ENCODE measurements at regions not wholly inside any gene's neighbourhood (a gene's known extent, or its start where the extent isn't known, plus 50 kb on each side); places are given as distances from the start of the nearest gene placed in this dataset.

- H2AFZ ChIP-seq (ENCODE audit: low read depth, low read length): no peak overlapping the region
- no peaks in the 10 kb centered on the region for H3K36me3 ChIP-seq (ENCODE audit: insufficient read depth, low read length)
- H3K4me1 ChIP-seq (ENCODE audit: insufficient read depth, low read length): peaks cover 5% of the 10 kb centered on the region
- no peaks in the 10 kb centered on the region for H3K27me3 ChIP-seq (ENCODE audit: insufficient read depth, low read length)
- no peak overlapping the region for H3K4me3 ChIP-seq (ENCODE audit: low read length)
- no peaks in the 10 kb centered on the region for H3K9me3 ChIP-seq (ENCODE audit: low read length)
These were observed 247.7 kb downstream of the AHR start for GRCh38 chr7:17546189-17546588.

GRCh38 chr7:17546592-17546991 is 248.1 kb downstream of the AHR start:
- H3K4me3 ChIP-seq (ENCODE audit: low read length): no peak overlapping the region
- H3K4me1 ChIP-seq (ENCODE audit: insufficient read depth, low read length): peaks cover 5% of the 10 kb centered on the region
- H3K27me3 ChIP-seq (ENCODE audit: insufficient read depth, low read length): no peaks in the 10 kb centered on the region
- no peaks in the 10 kb centered on the region for H3K9me3 ChIP-seq (ENCODE audit: low read length)
- no peak overlapping the region for H2AFZ ChIP-seq (ENCODE audit: low read depth, low read length)
- no peaks in the 10 kb centered on the region for H3K36me3 ChIP-seq (ENCODE audit: insufficient read depth, low read length)

GRCh38 chr7:17548014-17548653 is 249.7 kb downstream of the AHR start:
- no peaks in the 10 kb centered on the region for H3K27me3 ChIP-seq (ENCODE audit: insufficient read depth, low read length)
- peaks cover 5% of the 10 kb centered on the region for H3K4me1 ChIP-seq (ENCODE audit: insufficient read depth, low read length)
- no peak overlapping the region for H2AFZ ChIP-seq (ENCODE audit: low read depth, low read length)
- no peaks in the 10 kb centered on the region for H3K36me3 ChIP-seq (ENCODE audit: insufficient read depth, low read length)
- H3K9me3 ChIP-seq (ENCODE audit: low read length): no peaks in the 10 kb centered on the region
- H3K4me3 ChIP-seq (ENCODE audit: low read length): no peak overlapping the region

- Histone ChIP-seq H3K9me3 (ENCODE audit: low read length) (no peaks in the 10 kb centered on the region), H3K4me1 (ENCODE audit: insufficient read depth, low read length) (peaks cover 5% of the 10 kb centered on the region), H3K27me3 (ENCODE audit: insufficient read depth, low read length) (no peaks in the 10 kb centered on the region), H3K4me3 (ENCODE audit: low read length) (no peak overlapping the region), H2AFZ (ENCODE audit: low read depth, low read length) (no peak overlapping the region), H3K36me3 (ENCODE audit: insufficient read depth, low read length) (no peaks in the 10 kb centered on the region)
These were observed 251.0 kb downstream of the AHR start for GRCh38 chr7:17549406-17549805.

GRCh38 chr7:17552373-17552772 is 253.9 kb downstream of the AHR start:
- Histone ChIP-seq H3K4me1 (ENCODE audit: insufficient read depth, low read length) (no peaks in the 10 kb centered on the region), H3K9me3 (ENCODE audit: low read length) (no peaks in the 10 kb centered on the region), H3K27me3 (ENCODE audit: insufficient read depth, low read length) (no peaks in the 10 kb centered on the region), H2AFZ (ENCODE audit: low read depth, low read length) (no peak overlapping the region), H3K36me3 (ENCODE audit: insufficient read depth, low read length) (no peaks in the 10 kb centered on the region), H3K4me3 (ENCODE audit: low read length) (no peak overlapping the region)

GRCh38 chr7:17552952-17553351 is 254.5 kb downstream of the AHR start:
- no peaks in the 10 kb centered on the region for H3K4me1 ChIP-seq (ENCODE audit: insufficient read depth, low read length)
- no peak overlapping the region for H2AFZ ChIP-seq (ENCODE audit: low read depth, low read length)
- no peaks in the 10 kb centered on the region for H3K27me3 ChIP-seq (ENCODE audit: insufficient read depth, low read length)
- no peaks in the 10 kb centered on the region for H3K9me3 ChIP-seq (ENCODE audit: low read length)
- H3K36me3 ChIP-seq (ENCODE audit: insufficient read depth, low read length): no peaks in the 10 kb centered on the region
- no peak overlapping the region for H3K4me3 ChIP-seq (ENCODE audit: low read length)

GRCh38 chr7:17554341-17555015 is 256.0 kb downstream of the AHR start:
- Histone ChIP-seq H3K4me3 (ENCODE audit: low read length) (no peak overlapping the region), H3K4me1 (ENCODE audit: insufficient read depth, low read length) (no peaks in the 10 kb centered on the region), H3K9me3 (ENCODE audit: low read length) (no peaks in the 10 kb centered on the region), H3K36me3 (ENCODE audit: insufficient read depth, low read length) (no peaks in the 10 kb centered on the region), H3K27me3 (ENCODE audit: insufficient read depth, low read length) (no peaks in the 10 kb centered on the region), H2AFZ (ENCODE audit: low read depth, low read length) (no peak overlapping the region)

- Histone ChIP-seq H3K27me3 (ENCODE audit: insufficient read depth, low read length) (no peaks in the 10 kb centered on the region), H3K4me3 (ENCODE audit: low read length) (no peak overlapping the region), H3K36me3 (ENCODE audit: insufficient read depth, low read length) (no peaks in the 10 kb centered on the region), H2AFZ (ENCODE audit: low read depth, low read length) (no peak overlapping the region), H3K4me1 (ENCODE audit: insufficient read depth, low read length) (no peaks in the 10 kb centered on the region), H3K9me3 (ENCODE audit: low read length) (no peaks in the 10 kb centered on the region)
These were observed 257.9 kb downstream of the AHR start for GRCh38 chr7:17556247-17556956.

GRCh38 chr7:17557251-17557671 is 258.8 kb downstream of the AHR start:
- no peak overlapping the region for H2AFZ ChIP-seq (ENCODE audit: low read depth, low read length)
- H3K9me3 ChIP-seq (ENCODE audit: low read length): no peaks in the 10 kb centered on the region
- H3K4me1 ChIP-seq (ENCODE audit: insufficient read depth, low read length): no peaks in the 10 kb centered on the region
- no peak overlapping the region for H3K4me3 ChIP-seq (ENCODE audit: low read length)
- no peaks in the 10 kb centered on the region for H3K27me3 ChIP-seq (ENCODE audit: insufficient read depth, low read length)
- no peaks in the 10 kb centered on the region for H3K36me3 ChIP-seq (ENCODE audit: insufficient read depth, low read length)

- no peaks in the 10 kb centered on the region for H3K27me3 ChIP-seq (ENCODE audit: insufficient read depth, low read length)
- H3K4me3 ChIP-seq (ENCODE audit: low read length): no peak overlapping the region
- H3K9me3 ChIP-seq (ENCODE audit: low read length): no peaks in the 10 kb centered on the region
- H2AFZ ChIP-seq (ENCODE audit: low read depth, low read length): no peak overlapping the region
- H3K4me1 ChIP-seq (ENCODE audit: insufficient read depth, low read length): no peaks in the 10 kb centered on the region
- no peaks in the 10 kb centered on the region for H3K36me3 ChIP-seq (ENCODE audit: insufficient read depth, low read length)
These were observed 259.7 kb downstream of the AHR start for GRCh38 chr7:17558135-17558534.

GRCh38 chr7:17558558-17559332 is 260.3 kb downstream of the AHR start:
- Histone ChIP-seq H3K27me3 (ENCODE audit: insufficient read depth, low read length) (no peaks in the 10 kb centered on the region), H2AFZ (ENCODE audit: low read depth, low read length) (no peak overlapping the region), H3K36me3 (ENCODE audit: insufficient read depth, low read length) (no peaks in the 10 kb centered on the region), H3K4me1 (ENCODE audit: insufficient read depth, low read length) (no peaks in the 10 kb centered on the region), H3K9me3 (ENCODE audit: low read length) (no peaks in the 10 kb centered on the region), H3K4me3 (ENCODE audit: low read length) (no peak overlapping the region)

GRCh38 chr7:17559388-17559787 is 260.9 kb downstream of the AHR start:
- Histone ChIP-seq H2AFZ (ENCODE audit: low read depth, low read length) (no peak overlapping the region), H3K36me3 (ENCODE audit: insufficient read depth, low read length) (no peaks in the 10 kb centered on the region), H3K9me3 (ENCODE audit: low read length) (no peaks in the 10 kb centered on the region), H3K4me3 (ENCODE audit: low read length) (no peak overlapping the region), H3K27me3 (ENCODE audit: insufficient read depth, low read length) (no peaks in the 10 kb centered on the region), H3K4me1 (ENCODE audit: insufficient read depth, low read length) (no peaks in the 10 kb centered on the region)

- Histone ChIP-seq H2AFZ (ENCODE audit: low read depth, low read length) (no peak overlapping the region), H3K27me3 (ENCODE audit: insufficient read depth, low read length) (no peaks in the 10 kb centered on the region), H3K36me3 (ENCODE audit: insufficient read depth, low read length) (no peaks in the 10 kb centered on the region), H3K4me1 (ENCODE audit: insufficient read depth, low read length) (no peaks in the 10 kb centered on the region), H3K4me3 (ENCODE audit: low read length) (no peak overlapping the region), H3K9me3 (ENCODE audit: low read length) (no peaks in the 10 kb centered on the region)
These were observed 262.1 kb downstream of the AHR start for GRCh38 chr7:17560516-17560915.

Data from neuron (in vitro differentiated cells).